ENCODE measurements at regions not wholly inside any gene's neighbourhood (a gene's known extent, or its start where the extent isn't known, plus 50 kb on each side); places are given as distances from the start of the nearest gene placed in this dataset.

DNA sequence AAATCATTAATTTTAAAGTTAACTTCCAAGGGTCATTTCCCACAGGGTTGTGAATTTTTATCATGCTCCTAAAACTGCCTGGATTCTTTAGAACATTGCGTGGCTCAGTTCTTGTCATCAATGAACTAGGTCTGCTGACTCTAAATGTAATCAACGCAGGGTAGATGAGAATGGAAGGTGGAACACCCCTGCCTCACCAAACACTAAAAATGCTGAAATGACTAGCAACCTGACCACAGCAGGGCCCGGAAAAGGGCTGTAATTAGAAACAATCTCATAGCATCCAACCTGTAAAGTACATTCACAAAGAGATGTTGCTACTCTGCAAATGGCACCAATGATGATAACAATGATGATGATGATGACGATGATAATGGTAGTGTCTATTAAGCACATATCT is 356.9 kb downstream of the DEPDC1B start:
- FAIRE-seq (no peak), DNase-seq (ENCODE audit: low read depth) (no peak)
- TF ChIP-seq, protein P1, sequence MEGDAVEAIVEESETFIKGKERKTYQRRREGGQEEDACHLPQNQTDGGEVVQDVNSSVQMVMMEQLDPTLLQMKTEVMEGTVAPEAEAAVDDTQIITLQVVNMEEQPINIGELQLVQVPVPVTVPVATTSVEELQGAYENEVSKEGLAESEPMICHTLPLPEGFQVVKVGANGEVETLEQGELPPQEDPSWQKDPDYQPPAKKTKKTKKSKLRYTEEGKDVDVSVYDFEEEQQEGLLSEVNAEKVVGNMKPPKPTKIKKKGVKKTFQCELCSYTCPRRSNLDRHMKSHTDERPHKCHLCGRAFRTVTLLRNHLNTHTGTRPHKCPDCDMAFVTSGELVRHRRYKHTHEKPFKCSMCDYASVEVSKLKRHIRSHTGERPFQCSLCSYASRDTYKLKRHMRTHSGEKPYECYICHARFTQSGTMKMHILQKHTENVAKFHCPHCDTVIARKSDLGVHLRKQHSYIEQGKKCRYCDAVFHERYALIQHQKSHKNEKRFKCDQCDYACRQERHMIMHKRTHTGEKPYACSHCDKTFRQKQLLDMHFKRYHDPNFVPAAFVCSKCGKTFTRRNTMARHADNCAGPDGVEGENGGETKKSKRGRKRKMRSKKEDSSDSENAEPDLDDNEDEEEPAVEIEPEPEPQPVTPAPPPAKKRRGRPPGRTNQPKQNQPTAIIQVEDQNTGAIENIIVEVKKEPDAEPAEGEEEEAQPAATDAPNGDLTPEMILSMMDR (IDR thresholded peaks at IDR 0.05; ENCODE audit: insufficient read depth, low read depth, low read length), result no peak
- TF ChIP-seq EZH2 (IDR thresholded peaks at IDR 0.05; ENCODE audit: insufficient read depth, low read length), result no peak
- Mint-ChIP-seq H3K4me3 (ENCODE audit: unreplicated experiment) (no peak overlapping the region), H3K4me1 (ENCODE audit: low read depth, unreplicated experiment) (no peaks in the 10 kb centered on the region), H3K9me3 (ENCODE audit: unreplicated experiment) (no peaks in the 10 kb centered on the region), H3K36me3 (ENCODE audit: low read depth, unreplicated experiment) (no peaks in the 10 kb centered on the region), H3K27ac (ENCODE audit: unreplicated experiment) (no peak overlapping the region), H3K27me3 (ENCODE audit: low read depth, unreplicated experiment) (no peaks in the 10 kb centered on the region)
- H3K79me2 ChIP-seq (ENCODE audit: insufficient read depth, low read length), result no peaks in the 10 kb centered on the region
- H3K27me3 ChIP-seq (ENCODE audit: insufficient read depth, low read length), result no peaks in the 10 kb centered on the region
- H3K4me1 ChIP-seq (ENCODE audit: insufficient read depth, low read length), result no peaks in the 10 kb centered on the region
- H3K9ac ChIP-seq (ENCODE audit: low read length), result no peak overlapping the region
- H3K9me3 ChIP-seq (ENCODE audit: insufficient read depth, low read depth, low read length), result no peaks in the 10 kb centered on the region
- no peak overlapping the region for H3K27ac ChIP-seq (ENCODE audit: low read depth, low read length)
- no peak overlapping the region for H2AFZ ChIP-seq (ENCODE audit: low read depth, low read length)
- no peak overlapping the region for H3K4me2 ChIP-seq (ENCODE audit: low read length)
- H3K4me3 ChIP-seq (ENCODE audit: insufficient read depth, low read depth, low read length), result no peak overlapping the region
- no peaks in the 10 kb centered on the region for H4K20me1 ChIP-seq (ENCODE audit: insufficient read depth, low read length)
- no peaks in the 10 kb centered on the region for H3K36me3 ChIP-seq (ENCODE audit: insufficient read depth, low read length)

DNA sequence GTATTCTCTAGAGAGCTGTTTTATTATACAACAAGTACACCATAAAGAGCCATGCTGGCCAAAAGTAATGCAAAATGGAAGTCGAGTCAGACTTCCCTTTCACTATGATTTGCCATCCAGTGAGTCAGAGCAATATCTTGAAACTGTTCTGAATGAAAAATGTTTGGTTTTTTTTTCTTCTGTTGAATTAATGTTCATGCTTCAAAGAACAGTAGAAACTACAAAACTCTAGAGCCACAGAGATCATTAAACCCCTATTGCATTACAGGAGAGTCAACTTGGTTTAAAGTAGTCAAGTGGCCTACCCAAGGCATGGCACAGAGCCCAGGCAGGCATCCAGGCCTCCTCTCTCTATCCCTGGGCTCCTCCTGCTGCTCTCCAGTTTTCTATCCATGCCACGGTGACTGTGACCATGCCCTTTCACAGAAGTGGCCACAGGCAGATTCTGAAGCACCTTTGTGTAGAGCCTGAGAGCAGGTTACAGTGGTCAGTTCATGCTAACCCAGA is 358.9 kb downstream of the DEPDC1B start:
- Histone ChIP-seq H3K9me3 (ENCODE audit: insufficient read depth, low read depth, low read length) (no peaks in the 10 kb centered on the region), H4K20me1 (ENCODE audit: insufficient read depth, low read length) (no peaks in the 10 kb centered on the region), H3K4me3 (ENCODE audit: insufficient read depth, low read depth, low read length) (no peak overlapping the region), H3K4me2 (ENCODE audit: low read length) (no peak overlapping the region), H3K9ac (ENCODE audit: low read length) (no peak overlapping the region), H3K27ac (ENCODE audit: low read depth, low read length) (no peak overlapping the region), H3K36me3 (ENCODE audit: insufficient read depth, low read length) (no peaks in the 10 kb centered on the region), H3K79me2 (ENCODE audit: insufficient read depth, low read length) (no peaks in the 10 kb centered on the region), H3K27me3 (ENCODE audit: insufficient read depth, low read length) (no peaks in the 10 kb centered on the region), H3K4me1 (ENCODE audit: insufficient read depth, low read length) (no peaks in the 10 kb centered on the region), H2AFZ (ENCODE audit: low read depth, low read length) (no peak overlapping the region)
- Mint-ChIP-seq H3K4me1 (ENCODE audit: low read depth, unreplicated experiment) (no peaks in the 10 kb centered on the region), H3K27me3 (ENCODE audit: low read depth, unreplicated experiment) (no peaks in the 10 kb centered on the region), H3K4me3 (ENCODE audit: unreplicated experiment) (no peak overlapping the region), H3K9me3 (ENCODE audit: unreplicated experiment) (no peaks in the 10 kb centered on the region), H3K36me3 (ENCODE audit: low read depth, unreplicated experiment) (no peaks in the 10 kb centered on the region), H3K27ac (ENCODE audit: unreplicated experiment) (no peak overlapping the region)
- TF ChIP-seq, protein P1 (IDR thresholded peaks at IDR 0.05; ENCODE audit: insufficient read depth, low read depth, low read length), result no peak
- no peak for TF ChIP-seq EZH2 (IDR thresholded peaks at IDR 0.05; ENCODE audit: insufficient read depth, low read length)
- peak; percentile 37 for DNase-seq (ENCODE audit: low read depth)
- FAIRE-seq, result no peak

DNA sequence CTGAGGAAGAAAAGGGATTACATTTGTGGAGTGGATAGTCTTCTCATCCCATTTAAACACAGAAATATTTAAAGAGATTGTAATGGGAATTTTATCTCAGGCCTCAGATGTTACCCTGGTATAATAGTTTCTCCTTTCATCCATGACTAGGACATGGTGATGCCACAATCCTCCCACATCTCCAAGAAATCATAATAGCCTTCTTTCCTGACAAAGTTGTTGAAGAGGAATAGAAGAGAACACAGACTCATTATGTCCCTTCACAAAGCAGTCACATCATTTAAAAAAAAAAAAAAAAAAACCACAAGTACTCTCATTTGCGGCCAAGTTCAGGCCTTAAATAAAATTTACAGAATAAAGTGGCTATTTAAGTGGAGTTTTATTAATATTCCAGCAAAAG is 359.6 kb downstream of the DEPDC1B start:
- no peaks in the 10 kb centered on the region for H3K36me3 Mint-ChIP-seq (ENCODE audit: low read depth, unreplicated experiment)
- no peaks in the 10 kb centered on the region for H3K9me3 ChIP-seq (ENCODE audit: insufficient read depth, low read depth, low read length)
- H3K9me3 Mint-ChIP-seq (ENCODE audit: unreplicated experiment), result no peaks in the 10 kb centered on the region
- H3K27ac Mint-ChIP-seq (ENCODE audit: unreplicated experiment), result no peak overlapping the region
- no peak overlapping the region for H3K4me3 ChIP-seq (ENCODE audit: insufficient read depth, low read depth, low read length)
- H2AFZ ChIP-seq (ENCODE audit: low read depth, low read length), result no peak overlapping the region
- H4K20me1 ChIP-seq (ENCODE audit: insufficient read depth, low read length), result no peaks in the 10 kb centered on the region
- H3K9ac ChIP-seq (ENCODE audit: low read length), result no peak overlapping the region
- no peaks in the 10 kb centered on the region for H3K27me3 Mint-ChIP-seq (ENCODE audit: low read depth, unreplicated experiment)
- H3K79me2 ChIP-seq (ENCODE audit: insufficient read depth, low read length), result no peaks in the 10 kb centered on the region
- H3K4me1 Mint-ChIP-seq (ENCODE audit: low read depth, unreplicated experiment), result peaks cover 3% of the 10 kb centered on the region
- no peak for FAIRE-seq
- no peaks in the 10 kb centered on the region for H3K4me1 ChIP-seq (ENCODE audit: insufficient read depth, low read length)
- H3K27me3 ChIP-seq (ENCODE audit: insufficient read depth, low read length), result no peaks in the 10 kb centered on the region
- no peak overlapping the region for H3K4me2 ChIP-seq (ENCODE audit: low read length)
- no peaks in the 10 kb centered on the region for H3K36me3 ChIP-seq (ENCODE audit: insufficient read depth, low read length)
- TF ChIP-seq EZH2 (IDR thresholded peaks at IDR 0.05; ENCODE audit: insufficient read depth, low read length), result no peak
- TF ChIP-seq, protein P1 (IDR thresholded peaks at IDR 0.05; ENCODE audit: insufficient read depth, low read depth, low read length), result no peak
- H3K4me3 Mint-ChIP-seq (ENCODE audit: unreplicated experiment), result no peak overlapping the region
- H3K27ac ChIP-seq (ENCODE audit: low read depth, low read length), result no peak overlapping the region
- no peak for DNase-seq (ENCODE audit: low read depth)
